LNCAP (cell line): ENCODE measurements at regions not wholly inside any gene's neighbourhood (a gene's known extent, or its start where the extent isn't known, plus 50 kb on each side); places are given as distances from the start of the nearest gene placed in this dataset.

Experiments
- TF ChIP-seq, protein P1 (sequence below): fragments of 450-650 bp; IDR thresholded peaks from 2 replicates; pipeline ENCODE4 v1.5.1; 2017; ENCODE audit warnings: mild to moderate bottlenecking

DNA sequence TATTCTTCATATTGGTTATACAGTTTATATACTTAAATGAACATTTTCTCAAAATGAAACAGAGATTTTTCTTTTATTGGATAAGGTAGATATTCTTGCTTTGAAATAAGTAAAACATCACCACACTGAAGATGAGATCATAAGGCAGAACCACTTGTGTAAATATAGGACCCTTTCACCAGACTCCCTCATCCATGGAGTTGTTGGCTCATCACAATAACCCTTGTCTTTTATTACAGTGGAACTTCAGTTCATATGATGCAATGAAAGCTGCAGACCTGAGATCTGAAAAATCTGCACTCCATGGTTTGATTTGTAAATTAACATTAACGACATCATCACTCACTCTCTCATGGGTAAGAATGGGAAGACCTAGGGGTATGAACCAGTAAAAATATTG lies 51.9 kb upstream of the DBX2 start:
- TF ChIP-seq, protein P1, sequence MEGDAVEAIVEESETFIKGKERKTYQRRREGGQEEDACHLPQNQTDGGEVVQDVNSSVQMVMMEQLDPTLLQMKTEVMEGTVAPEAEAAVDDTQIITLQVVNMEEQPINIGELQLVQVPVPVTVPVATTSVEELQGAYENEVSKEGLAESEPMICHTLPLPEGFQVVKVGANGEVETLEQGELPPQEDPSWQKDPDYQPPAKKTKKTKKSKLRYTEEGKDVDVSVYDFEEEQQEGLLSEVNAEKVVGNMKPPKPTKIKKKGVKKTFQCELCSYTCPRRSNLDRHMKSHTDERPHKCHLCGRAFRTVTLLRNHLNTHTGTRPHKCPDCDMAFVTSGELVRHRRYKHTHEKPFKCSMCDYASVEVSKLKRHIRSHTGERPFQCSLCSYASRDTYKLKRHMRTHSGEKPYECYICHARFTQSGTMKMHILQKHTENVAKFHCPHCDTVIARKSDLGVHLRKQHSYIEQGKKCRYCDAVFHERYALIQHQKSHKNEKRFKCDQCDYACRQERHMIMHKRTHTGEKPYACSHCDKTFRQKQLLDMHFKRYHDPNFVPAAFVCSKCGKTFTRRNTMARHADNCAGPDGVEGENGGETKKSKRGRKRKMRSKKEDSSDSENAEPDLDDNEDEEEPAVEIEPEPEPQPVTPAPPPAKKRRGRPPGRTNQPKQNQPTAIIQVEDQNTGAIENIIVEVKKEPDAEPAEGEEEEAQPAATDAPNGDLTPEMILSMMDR: no peak

DNA sequence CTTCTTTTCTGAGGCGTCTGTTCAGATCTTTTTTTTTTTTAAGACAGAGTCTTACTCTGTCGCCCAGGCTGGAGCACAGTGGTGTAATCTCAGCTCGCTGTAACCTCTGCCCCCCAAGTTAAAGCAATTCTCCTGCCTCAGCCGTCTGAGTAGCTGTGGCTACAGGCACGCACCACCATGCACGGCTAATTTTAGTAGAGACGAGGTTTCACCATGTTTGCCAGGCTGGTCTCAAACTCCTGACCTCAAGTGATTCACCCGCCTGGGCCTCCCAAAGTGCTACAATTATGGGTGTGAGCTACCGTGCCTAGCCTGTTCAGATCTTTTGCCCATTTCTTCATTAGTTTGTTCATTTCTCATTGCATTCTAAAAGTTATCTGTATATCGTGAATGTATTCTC lies 55.1 kb upstream of the DBX2 start:
- TF ChIP-seq, protein P1: no peak

DNA sequence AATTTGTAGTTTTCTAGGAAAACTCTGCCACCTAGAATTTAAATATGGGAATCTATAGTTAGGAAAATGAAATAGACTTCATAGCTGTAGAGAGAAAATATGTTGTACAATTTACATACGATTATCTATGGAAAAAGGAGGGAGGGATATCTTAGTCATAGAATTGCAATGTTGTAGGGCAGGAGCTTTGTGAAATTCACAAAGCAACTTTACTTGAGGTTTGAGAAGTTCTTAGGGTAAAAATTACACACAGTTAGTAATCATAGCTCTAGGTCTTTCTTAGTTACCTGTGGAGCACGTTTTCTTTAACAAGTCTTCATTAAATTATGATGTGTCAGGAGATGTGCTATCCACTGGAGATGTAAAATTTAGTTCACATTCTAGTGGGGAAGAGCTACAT lies 61.4 kb upstream of the DBX2 start:
- TF ChIP-seq, protein P1: no peak

DNA sequence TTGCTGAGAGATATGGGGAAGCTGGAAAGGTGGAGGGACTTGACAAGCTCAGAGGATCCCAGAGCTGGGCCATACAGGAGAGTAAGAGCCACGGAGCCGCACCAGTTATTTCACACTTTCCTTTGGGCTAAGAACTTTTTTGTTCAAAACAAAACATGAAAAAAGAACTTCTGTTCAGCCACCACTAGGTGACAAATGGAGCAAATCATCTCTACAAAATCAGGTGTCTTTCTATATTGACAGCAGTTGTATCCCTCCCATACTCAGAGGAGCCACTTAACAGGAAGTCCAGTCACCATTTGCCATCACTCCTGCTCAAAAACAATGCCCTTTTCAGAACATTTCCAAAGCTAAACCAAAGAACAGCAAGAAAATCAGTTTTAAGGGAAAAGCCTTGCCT lies 70.3 kb upstream of the DBX2 start:
- TF ChIP-seq, protein P1: no peak

DNA sequence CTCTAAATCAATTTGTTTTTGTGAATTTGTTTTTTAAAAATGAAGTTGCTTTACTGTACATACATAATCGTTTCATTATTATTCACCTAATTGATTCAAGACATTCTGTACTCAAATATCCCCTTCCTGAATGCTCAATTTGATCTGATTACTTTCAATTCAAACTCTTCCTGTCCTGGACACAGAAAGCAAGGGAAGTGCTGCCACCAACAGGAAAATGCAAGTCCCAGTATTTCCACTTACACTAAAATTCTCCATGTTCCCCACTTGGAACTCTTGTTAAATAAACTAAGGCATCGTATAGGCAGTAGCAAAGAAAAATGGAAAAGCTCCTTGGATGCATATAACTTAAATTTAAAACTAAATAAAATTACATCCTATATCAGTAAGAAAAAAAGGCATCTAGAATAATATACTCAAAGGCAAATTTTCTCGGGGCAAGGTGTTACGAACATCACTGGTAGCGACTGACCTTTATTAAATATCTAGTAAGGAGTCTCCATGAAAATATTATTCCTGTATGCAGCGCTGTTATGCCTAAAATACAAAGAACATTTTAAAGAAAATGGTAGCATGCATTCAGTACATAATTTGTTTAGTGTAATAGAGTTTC lies 72.0 kb upstream of the DBX2 start:
- TF ChIP-seq, protein P1: peak; percentile 73

DNA sequence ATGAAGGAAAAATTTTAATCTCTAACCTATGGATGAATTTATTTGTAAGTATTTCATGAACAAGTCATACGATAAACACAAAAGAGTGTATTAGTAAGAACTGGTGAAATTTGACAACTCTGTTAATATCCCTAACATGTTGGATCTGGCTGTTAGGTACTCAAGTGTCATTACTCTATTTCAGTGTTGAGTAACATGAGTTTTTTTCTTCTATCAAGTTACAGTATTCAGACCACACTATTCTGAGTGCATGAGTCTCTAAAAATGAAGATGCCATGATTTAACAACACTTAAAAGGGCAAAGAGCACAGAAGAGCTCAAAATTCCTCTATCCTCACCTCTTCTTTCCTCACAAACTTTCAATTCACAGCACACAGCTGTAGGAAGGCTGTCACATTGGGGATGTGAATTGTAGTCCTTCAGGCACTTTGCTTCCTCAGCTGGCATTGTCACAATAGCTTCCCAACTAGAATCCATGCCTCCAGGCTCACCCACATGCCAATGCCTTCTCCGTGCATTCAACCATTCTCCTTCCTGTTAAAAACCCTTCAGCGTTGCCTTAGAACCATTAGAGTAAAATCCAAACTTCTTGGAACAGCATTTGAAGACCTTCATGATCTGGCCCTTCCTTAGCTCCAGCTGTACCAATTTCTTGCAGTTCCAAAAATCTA lies 73.7 kb upstream of the DBX2 start:
- TF ChIP-seq, protein P1: no peak

DNA sequence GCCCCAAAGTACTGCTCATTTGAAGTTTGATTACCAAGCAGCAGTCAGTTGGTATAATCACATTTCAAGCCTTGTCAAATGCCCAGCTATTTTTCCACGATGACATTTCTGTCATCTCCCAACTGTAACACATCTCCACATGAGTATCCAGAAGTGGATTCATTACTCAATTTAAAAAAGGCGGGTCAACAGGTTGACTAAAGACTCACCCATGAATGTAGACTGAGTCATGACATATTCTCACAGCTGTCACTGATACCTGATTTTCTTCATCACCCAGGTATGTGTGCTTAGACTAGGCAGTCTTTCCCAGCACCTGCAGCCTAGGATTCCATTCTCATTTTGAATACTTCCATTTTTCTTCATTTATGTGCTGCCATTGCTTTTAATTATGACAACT lies 75.1 kb upstream of the DBX2 start:
- TF ChIP-seq, protein P1: no peak
